Femur (tissue), 1 donor: ENCODE measurements at regions not wholly inside any gene's neighbourhood (a gene's known extent, or its start where the extent isn't known, plus 50 kb on each side); places are given as distances from the start of the nearest gene placed in this dataset.

Experiments
- DNase-seq: peaks from one replicate; pipeline ENCODE4 v3.0.0-alpha.2; 2017

GRCh38 chr5:57693488-57694305, 211.1 kb upstream of the ACTBL2 start:
- DNase-seq, result no peak

DNA sequence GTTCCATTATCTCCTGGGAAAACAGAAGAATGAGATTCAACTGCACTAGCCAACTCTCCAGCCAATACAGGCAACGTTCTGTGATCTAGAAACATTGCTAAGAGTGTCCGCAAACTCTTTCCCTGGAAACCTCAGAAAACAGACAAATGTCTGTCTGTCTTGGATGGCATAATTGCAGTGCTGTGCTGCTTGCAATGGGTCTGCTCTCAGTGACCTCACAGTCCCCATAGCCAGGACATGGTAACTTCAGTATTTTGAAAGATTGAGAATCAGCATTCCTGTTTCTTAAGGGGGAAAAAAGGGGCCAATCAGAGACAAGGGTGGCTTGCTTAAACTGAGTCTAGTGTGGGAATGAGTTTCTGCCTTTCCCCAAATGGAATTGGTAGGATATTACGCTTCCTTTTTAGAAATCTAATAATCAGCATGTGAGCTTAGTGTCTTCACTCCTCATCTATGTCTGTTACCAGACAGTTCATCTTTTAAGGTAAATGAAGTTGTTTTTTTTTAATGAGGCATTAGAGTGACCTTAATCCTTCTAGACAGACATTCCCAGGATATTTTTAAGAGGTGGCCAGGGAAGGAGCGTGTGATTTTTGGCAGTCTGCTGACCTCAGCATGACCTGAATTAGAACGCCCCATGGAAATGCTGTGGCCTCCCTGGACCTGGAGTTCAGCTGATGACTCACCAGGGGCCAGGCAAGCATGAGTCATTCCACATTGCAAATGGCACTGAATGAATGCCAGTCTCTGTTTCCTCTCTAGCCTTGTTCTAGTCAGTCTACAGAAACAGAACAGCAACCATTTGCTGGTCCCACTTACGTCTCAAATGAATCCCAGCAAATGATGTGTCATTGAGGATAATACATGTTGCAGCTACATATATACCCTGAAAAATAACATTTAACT, 210.2 kb upstream of the ACTBL2 start:
- peak; percentile 64 for DNase-seq

DNA sequence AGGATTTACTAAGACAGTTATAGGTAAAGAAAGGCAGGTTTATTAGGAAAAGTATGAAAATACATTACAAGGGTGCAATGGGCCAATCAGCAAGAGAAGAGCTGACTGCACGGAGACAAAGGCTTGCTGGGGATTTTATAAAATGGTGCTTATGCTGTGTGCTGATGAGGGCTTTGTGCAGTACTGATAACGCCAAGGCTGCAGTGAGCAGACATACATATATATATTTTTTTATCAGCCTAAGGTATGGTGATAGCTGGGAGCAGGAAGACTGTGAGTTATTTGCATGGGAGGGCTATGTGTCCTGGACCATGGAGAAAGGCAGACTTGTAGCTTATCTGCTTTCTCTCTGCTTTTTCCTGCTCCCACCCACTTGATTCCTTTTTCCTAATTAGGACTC, 208.1 kb upstream of the ACTBL2 start:
- no peak for DNase-seq

DNA sequence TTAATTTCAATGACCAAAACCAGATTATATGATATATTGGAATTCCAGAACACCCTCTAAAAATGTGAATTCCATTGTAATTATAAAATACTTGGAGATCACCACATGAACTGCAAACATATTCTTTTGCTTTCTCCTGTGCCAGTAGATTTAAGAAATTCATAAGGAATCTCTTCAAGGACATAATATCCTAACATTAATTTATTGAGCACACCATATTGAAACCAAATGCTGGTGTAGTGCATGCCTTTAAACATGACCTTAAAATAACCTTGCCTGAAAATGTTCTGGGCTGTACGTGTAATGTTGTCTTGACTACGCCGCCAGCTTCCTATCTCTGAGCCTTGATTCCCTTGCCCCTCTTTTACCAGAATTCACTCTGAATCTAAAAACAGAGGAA, 205.0 kb upstream of the ACTBL2 start:
- DNase-seq, result no peak

- DNase-seq, result no peak
Observed at GRCh38 chr5:57685516-57686255, 203.1 kb upstream of the ACTBL2 start.

- no peak for DNase-seq
Observed at GRCh38 chr5:57684299-57684702, 201.7 kb upstream of the ACTBL2 start.

DNA sequence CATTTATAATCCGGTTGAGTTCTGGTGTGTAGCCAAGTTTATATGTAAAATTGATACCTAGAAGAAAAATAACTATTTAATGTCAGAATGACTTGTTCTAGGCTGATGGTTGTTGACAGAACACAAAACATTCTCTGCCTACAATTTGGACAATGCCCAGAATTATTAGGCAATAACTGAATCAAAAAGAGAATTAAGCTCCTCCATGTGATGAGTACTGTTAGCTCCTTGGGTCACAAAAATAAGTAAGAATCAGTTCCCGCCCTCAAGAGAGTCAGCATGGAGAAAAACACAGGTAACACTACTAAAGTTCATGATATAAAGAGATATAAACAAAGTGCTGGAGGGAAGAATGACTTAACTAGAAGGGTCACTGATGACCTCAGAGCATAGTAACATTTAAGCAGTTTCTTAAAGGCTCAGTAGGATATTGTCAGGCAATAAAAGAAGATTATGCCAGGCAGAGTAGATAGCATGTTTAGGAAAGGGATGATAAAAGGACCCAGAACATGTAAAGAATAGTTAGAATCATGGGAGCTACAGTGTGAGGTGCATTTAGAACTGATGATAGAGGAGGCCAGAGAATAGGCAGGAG, 200.5 kb upstream of the ACTBL2 start:
- no peak for DNase-seq

GRCh38 chr5:57681942-57682341, 199.3 kb upstream of the ACTBL2 start:
- no peak for DNase-seq

DNA sequence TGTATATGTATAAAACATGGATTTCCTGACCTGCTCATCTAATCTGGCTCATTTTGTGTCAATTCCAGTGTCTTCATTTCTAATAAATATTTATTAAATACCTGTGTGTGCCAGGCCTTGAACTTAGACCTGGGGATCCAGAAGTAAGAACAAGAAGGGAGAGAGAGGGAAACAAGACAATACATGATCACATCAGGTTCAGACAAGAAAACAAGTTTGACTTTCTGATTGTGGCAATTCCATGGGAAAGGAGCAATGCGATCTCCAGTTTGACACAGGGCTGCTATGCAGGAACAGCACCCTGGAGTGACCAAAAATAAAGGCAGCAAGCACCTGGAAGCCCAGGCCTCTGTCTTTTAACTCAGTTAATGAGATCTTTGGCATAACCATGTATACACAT, 198.1 kb upstream of the ACTBL2 start:
- DNase-seq, result no peak

DNA sequence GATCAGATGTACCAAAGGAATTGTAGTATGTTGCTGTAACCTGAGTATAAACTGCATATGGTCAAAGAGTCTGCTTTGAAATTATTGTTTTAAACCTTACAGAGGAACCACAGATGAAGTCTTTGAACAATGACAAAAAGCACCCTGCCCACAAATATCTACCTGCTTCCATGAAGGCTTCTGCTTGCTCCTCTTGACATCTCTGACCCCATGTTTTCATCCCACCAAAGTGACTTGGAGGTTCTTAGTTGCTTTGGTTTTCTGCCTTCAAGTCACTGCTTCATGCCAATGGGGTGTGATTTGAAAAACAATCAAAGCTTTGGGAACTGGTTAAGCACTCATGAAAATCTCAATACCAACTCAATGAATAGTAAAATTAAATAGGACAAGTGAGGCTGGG, 194.6 kb upstream of the ACTBL2 start:
- DNase-seq, result no peak

- DNase-seq, result no peak
Observed at GRCh38 chr5:57676222-57677098, 193.8 kb upstream of the ACTBL2 start.

- DNase-seq, result no peak
Observed at GRCh38 chr5:57675236-57675635, 192.6 kb upstream of the ACTBL2 start.

DNA sequence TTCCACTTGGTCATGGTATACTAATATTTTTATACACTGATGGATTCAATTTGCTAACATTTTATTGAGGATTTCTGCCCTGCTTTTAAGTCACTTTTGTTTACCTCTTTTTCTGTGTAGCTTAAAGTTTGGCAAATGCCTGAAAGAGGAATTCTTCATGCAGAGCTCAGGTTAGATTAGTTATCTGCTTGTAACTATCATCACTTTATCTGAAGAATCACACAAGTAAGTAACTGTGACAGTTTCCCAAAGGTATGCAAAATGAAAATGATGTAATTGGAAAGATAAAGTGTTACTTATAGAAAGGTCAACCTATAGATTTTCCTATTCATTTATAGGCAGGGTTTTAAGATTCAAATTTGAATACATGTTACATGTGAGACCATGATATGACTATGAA, 188.8 kb upstream of the ACTBL2 start:
- no peak for DNase-seq

- no peak for DNase-seq
Observed at GRCh38 chr5:57666582-57666981, 184.0 kb upstream of the ACTBL2 start.

GRCh38 chr5:57665146-57665936, 182.7 kb upstream of the ACTBL2 start:
- no peak for DNase-seq

DNA sequence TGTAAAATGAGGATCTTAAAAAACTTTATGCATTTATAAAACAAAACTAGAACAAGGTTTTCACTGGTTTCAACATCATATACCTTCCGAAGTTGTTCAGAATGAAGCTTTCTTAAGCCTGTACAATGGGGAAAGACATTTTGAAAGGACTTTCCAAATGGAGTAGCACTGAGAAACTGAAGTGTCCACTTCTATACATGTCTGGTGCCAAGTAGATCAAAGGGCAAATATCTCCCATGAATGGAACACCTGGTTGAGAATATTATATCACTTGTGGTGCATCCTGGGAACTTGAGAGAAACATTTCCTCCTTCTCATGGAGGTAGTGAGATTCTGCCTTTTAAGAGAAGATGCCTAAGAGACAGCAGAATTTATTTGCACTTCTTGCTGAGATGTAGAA, 182.1 kb upstream of the ACTBL2 start:
- DNase-seq, result no peak

- DNase-seq, result no peak
Observed at GRCh38 chr5:57663466-57663865, 180.9 kb upstream of the ACTBL2 start.

GRCh38 chr5:57662991-57663390, 180.4 kb upstream of the ACTBL2 start:
- no peak for DNase-seq

- no peak for DNase-seq
Observed at GRCh38 chr5:57659886-57660285, 177.3 kb upstream of the ACTBL2 start.

GRCh38 chr5:57658018-57658417, 175.4 kb upstream of the ACTBL2 start:
- DNase-seq, result no peak

- no peak for DNase-seq
Observed at GRCh38 chr5:57655228-57655627, 172.6 kb upstream of the ACTBL2 start.
